ENCODE measurements at regions not wholly inside any gene's neighbourhood (a gene's known extent, or its start where the extent isn't known, plus 50 kb on each side); places are given as distances from the start of the nearest gene placed in this dataset.
"Not testable (repeated sequence)": the region's sequence is repeated elsewhere in the genome, so short reads cannot be mapped to it uniquely, and the experiment has no call there.

DNA sequence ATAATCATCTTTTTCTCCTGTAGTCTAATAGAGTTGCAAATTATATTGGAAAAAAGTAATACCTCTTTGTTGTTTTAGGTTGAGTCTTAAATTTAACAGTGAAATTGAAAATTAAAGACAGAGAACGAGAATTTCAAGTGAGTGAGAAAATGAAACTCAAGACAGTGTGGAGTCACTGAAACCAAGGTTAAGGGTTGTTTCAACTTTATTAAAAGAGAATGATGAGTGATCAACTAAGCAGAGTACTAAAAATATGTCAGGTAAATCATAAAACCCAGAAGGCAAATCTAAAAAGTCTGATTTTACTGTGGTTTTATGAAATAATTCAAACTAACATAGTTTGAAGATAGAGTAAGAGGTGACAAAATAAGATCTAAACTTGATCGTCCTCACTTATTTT, 782.5 kb upstream of the SEMA6D start:
- no peak for DNase-seq (ENCODE audit: low read depth, low spot score)

DNA sequence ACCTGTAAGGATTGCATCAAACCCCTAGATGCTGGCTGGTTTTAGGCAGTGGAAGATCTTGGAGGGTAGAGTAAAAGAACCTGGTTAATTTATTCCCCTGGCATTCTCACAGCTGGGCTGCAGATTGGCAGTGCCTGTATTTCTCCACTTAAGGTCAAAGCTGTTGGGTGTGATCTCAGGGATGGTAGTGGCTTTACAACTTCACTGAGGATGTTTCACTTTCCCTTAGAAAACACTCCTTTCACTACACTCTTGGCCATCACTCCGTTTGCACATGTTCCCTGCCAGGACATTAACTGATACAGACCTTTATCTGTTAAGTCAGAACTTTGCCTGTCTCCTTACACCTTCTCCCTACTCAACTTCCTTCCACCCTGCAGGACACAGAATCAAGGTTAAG, 779.1 kb upstream of the SEMA6D start:
- no peak for DNase-seq (ENCODE audit: low read depth, low spot score)

DNA sequence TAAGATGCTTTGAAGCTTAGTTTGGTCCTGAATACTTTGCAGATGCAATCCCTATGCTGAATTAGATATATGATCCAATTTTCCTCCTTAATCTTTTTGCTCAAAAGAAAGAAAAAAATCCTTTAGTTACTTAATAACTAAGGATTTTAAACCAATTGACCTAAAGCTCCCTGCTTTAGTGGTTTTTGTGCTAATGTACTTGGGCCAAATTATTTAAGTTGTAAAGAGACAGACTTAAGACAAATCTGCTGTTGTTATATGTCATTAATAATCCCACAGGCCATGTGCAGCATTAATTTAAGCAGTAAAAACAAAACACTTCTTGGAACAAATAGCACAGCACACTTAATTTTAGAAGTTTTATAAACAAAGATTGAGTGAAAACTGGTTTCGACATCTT, 776.1 kb upstream of the SEMA6D start:
- DNase-seq (ENCODE audit: low read depth, low spot score), result no peak

DNA sequence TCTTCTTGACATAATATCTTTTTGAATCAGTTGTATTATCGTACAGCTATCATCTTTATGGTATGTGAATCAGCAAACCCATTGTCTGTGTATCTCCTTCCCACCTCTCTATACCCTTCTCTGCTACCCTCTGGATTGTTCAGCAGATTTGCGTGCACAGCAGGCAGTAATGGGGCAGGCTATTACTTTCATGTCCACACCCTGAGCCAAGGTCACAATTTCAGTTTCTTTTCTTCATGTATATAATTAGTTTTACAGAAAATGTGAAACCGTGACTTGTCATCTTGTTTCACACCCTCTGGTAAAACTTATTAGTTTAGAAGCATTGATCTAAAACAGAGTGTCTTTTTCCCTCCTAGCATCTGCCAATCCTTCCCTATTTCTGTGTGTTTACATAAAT, 770.4 kb upstream of the SEMA6D start:
- DNase-seq (ENCODE audit: low read depth, low spot score), result no peak

DNA sequence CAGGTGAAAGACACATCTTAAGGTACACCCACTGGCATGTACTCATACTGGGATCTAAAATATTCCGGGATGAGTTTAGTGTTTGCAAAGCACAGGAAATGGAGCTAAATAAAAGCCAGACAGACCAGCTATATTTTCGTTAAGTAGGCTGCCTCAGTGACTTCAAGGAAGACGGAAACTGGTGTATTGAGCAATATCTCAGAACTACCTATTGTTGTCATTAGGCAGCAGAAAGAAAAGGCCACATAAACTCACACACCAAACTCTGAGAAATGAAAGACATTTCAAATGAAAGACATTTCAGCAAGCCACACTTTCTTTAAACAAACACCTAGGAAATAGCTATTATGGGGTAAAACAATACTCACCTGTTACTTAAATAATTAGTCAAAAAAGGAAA, 761.7 kb upstream of the SEMA6D start:
- no peak for DNase-seq (ENCODE audit: low read depth, low spot score)

- DNase-seq (ENCODE audit: low read depth, low spot score), result no peak
Measured at GRCh38 chr15:46956456-46956855, 760.8 kb upstream of the SEMA6D start.

GRCh38 chr15:46956881-46957280, 760.4 kb upstream of the SEMA6D start:
- no peak for DNase-seq (ENCODE audit: low read depth, low spot score)

GRCh38 chr15:46960581-46960980, 756.7 kb upstream of the SEMA6D start:
- no peak for DNase-seq (ENCODE audit: low read depth, low spot score)

DNA sequence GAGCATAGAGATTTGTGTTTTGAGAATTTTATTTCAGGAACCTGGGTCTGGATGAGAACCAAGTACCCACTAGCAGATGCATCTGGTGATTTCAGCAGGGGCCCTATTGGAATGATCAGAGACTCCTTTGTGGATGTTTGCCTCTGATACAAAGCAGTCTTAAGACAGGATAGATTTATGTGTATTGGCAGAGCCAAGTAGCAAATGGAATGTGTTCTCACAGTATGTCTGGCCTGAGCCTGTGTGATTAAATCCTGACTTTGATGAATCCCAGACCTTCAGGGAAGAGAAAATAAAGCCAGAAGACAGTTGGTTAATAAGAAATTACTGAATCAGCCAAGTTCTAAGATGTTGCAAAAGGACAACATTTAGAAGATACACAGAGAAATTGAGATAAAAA, 755.5 kb upstream of the SEMA6D start:
- no peak for DNase-seq (ENCODE audit: low read depth, low spot score)

GRCh38 chr15:46988055-46988454, 729.2 kb upstream of the SEMA6D start:
- DNase-seq (ENCODE audit: low read depth, low spot score), result not testable (repeated sequence)

DNA sequence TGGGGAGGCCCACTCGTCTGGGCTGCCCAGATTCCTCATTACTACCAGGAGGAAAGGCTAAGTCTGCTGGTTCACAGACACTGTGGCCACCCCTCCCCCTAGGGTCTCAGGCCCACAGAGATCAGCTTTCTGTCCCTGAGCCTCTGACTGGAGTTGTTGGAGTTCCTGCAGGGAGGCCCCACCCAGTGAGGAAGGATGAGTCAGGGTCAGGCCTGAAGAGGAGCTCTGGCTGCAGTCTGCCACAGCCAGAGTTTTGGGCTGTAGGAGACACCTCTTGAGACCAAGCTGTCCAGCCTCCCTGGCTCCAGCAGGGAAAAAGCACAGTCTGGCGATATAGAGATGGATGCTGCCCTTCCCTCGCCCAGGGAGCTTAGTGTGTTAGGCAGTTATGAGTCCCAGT, 720.9 kb upstream of the SEMA6D start:
- no peak for DNase-seq (ENCODE audit: low read depth, low spot score)

DNA sequence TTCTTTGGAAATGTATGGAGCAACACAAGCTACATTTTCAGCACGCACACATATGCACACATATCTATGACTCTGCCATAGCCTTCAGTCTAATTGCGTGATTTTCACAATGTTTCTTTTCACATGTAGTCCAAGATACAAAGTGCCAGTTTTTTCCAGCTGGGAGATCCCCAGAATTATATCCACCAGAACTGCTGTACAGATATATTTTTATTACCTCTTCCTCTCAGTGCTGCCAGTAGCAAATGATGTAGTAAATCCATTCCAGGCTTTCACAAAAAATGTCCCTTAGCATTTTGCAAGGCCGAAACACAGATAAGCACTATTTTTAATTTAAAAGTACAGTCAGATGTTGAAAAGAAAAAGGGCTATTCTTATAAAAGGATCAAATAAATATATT, 719.8 kb upstream of the SEMA6D start:
- DNase-seq (ENCODE audit: low read depth, low spot score), result no peak

DNA sequence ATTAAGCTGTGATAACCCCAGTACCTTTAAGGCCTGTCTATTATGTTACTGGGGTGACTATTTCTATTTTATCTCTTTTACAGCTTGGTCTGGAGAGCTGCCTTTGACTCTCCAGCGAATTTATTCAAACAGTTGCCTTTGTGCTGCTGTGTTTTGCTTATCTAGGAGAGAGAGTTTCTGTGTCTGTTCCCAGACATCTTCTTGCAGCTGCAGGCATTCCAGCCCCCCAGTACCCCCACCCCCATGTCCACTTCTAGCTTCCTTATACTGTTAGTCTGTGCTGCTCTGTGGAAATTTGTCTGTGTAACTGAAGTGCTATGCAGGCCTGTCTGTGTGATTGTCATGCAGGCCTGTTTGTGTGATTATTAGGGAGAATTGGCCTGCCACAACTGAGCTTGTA, 713.7 kb upstream of the SEMA6D start:
- DNase-seq (ENCODE audit: low read depth, low spot score), result no peak

DNA sequence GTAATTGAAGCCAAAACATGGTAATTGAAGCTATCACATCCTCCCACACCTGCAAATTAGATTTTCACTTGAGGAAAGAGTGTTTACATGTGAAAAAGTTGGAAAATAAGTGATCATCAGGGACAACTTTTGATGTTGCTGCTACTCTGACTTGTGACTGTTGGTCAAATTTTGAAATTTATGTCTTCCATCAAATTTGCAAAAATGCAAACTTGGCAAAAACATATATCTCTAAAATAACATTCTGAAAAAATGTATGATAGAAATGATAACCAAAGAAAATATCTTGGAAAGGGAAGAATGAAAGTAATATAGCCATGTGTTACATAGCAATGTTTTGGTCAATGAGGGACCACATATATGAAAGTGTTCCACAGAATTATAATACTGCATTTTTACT, 703.9 kb upstream of the SEMA6D start:
- no peak for DNase-seq (ENCODE audit: low read depth, low spot score)

GRCh38 chr15:47027322-47027946, 689.9 kb upstream of the SEMA6D start:
- DNase-seq (ENCODE audit: low read depth, low spot score), result no peak

GRCh38 chr15:47035475-47036406, 681.6 kb upstream of the SEMA6D start:
- DNase-seq (ENCODE audit: low read depth, low spot score), result no peak

DNA sequence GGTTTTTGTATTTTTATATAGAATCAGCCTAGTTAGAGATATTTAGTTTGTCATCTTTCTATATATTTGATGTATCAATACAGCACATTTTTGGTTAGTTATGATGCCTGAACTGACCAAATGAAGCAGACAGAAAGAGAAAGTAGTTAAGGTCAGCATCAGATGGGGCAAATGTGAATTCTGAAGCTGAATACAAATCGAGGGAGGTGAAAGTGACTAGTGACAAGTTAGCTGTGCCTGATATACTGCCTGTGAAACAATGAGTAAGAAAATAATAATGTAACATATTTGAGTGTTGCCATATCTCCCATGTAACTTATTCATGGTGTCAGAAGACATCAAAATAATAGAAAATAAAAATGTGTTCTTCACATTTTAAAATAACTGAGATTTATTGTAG, 680.3 kb upstream of the SEMA6D start:
- DNase-seq (ENCODE audit: low read depth, low spot score), result no peak

- DNase-seq (ENCODE audit: low read depth, low spot score), result no peak
Measured at GRCh38 chr15:47039225-47039624, 678.1 kb upstream of the SEMA6D start.

DNA sequence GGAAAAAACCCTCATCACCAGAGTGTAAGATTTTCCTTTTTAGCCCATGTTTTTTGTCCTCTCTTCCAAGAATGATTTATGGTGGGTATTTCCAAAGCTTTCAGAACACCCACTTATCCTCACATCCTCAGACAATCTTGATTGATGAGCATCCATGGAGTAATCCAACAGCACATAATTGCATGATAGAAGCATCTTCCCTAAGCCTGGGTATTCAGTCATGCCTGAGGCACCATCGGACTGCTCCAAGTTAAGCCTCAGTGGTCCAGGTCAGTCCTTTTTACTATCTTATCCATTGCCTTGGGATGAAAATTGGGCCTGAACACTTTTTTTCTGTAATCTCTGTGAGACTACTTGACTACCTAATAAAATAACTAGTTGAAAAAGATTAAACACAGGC, 676.0 kb upstream of the SEMA6D start:
- no peak for DNase-seq (ENCODE audit: low read depth, low spot score)

- DNase-seq (ENCODE audit: low read depth, low spot score), result not testable (repeated sequence)
Measured at GRCh38 chr15:47047981-47048380, 669.3 kb upstream of the SEMA6D start.

GRCh38 chr15:47066392-47066791, 650.9 kb upstream of the SEMA6D start:
- no peak for DNase-seq (ENCODE audit: low read depth, low spot score)

DNA sequence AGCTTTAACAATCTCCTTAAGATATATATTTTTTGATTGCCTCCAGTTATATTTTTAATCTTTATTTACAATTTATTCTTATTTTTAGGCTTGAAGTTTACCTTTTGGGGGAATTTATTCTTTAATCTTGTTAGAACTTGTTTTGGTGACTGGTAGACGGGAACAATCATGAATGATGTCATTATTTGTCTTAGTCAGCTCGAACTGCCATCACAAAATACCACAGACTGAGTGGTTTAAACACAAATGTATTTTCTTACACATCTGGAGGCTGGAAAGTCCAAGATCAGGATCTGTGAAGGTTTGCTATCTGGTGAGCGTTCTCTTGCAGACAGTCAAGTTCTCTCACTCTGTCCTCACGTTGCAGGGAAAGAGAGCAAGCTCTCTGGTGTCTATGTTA, 639.5 kb upstream of the SEMA6D start:
- DNase-seq (ENCODE audit: low read depth, low spot score), result not testable (repeated sequence)

- DNase-seq (ENCODE audit: low read depth, low spot score), result no peak
Measured at GRCh38 chr15:47095833-47096232, 621.5 kb upstream of the SEMA6D start.
